ENCODE measurements at regions not wholly inside any gene's neighbourhood (a gene's known extent, or its start where the extent isn't known, plus 50 kb on each side); places are given as distances from the start of the nearest gene placed in this dataset.

GRCh38 chr6:1081551-1082284, 230.2 kb upstream of the FOXQ1 start:
- no peak for DNase-seq

GRCh38 chr6:1080453-1081337, 231.2 kb upstream of the FOXQ1 start:
- no peak for DNase-seq

GRCh38 chr6:1079525-1079924, 232.4 kb upstream of the FOXQ1 start:
- no peak for DNase-seq

- no peak for DNase-seq
These were observed 234.2 kb upstream of the FOXQ1 start for GRCh38 chr6:1077478-1078416.

GRCh38 chr6:1076531-1077459, 235.1 kb upstream of the FOXQ1 start:
- no peak for DNase-seq

DNA sequence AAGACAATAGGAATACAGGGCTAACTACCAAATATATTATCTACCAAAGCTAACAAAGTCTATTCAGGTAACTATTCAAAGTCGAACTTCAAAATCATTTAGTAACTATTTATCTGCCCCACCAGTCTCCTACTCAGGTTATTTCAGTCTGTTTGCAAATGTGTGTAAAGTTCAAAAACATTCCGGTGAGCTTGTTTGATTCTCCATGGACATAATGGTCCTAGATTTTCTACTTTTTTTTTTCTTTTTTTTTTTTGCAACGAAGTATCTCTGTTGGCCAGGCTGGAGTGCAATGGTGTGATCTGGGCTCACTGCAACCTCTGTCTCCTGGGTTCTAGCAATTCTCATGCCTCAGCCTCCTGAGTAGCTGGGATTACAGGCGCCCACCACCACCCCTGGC, 236.0 kb upstream of the FOXQ1 start:
- no peak for DNase-seq

- no peak for DNase-seq
These were observed 236.5 kb upstream of the FOXQ1 start for GRCh38 chr6:1075444-1075843.

- DNase-seq = no peak
These were observed 241.8 kb upstream of the FOXQ1 start for GRCh38 chr6:1070085-1070521.

GRCh38 chr6:1068905-1069304, 243.0 kb upstream of the FOXQ1 start:
- DNase-seq = no peak

DNA sequence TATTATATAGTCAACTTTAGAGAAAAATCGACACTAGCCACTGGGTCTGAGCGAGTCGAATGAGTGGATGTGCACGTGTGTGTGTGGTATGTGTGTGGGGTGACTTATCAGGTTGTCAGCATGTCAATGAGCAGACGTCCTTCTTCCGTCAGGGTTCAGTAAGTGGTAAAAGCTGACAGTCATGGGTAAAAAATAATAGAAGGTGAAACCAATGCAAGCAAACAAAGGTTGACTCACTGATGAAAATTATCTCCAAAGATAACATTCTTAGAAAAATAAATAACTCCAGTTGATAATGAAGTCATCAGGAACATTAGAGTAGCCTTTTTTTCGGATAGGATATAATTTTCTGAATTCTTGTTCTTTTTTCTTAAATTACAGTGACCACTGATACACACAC, 243.8 kb upstream of the FOXQ1 start:
- no peak for DNase-seq

GRCh38 chr6:1067346-1067745, 244.6 kb upstream of the FOXQ1 start:
- no peak for DNase-seq

DNA sequence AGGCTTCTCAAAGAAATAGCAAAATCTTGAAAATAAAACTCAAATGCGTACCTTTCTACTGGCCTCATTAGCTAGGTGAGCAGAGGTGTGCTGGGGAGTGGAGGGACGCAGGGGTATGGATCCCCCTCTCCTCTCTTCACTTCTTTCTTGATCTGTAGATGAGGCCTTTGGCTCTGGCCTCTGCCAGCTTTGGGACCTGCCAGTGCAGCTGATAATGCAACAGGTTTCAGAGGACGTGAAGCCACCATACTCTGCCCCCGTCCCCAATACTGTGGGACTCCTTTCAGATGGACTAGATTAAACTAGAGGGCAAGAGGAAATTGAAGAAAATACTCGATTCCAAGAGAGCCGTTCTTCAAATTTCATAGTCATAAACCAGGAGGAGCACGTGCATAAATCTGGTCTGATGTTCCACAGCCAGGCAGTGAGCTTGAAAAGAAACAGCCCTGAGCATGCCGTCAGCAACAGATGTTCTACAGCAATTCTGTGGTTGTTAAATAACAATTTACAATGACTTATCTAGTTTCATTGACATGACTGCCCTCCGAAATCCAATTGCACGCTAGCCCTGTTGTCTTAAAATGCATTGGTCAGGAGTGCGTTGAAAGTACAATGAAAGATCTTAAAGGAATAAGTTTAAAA, 245.3 kb upstream of the FOXQ1 start:
- no peak for DNase-seq

GRCh38 chr6:1065986-1066385, 245.9 kb upstream of the FOXQ1 start:
- DNase-seq = no peak

DNA sequence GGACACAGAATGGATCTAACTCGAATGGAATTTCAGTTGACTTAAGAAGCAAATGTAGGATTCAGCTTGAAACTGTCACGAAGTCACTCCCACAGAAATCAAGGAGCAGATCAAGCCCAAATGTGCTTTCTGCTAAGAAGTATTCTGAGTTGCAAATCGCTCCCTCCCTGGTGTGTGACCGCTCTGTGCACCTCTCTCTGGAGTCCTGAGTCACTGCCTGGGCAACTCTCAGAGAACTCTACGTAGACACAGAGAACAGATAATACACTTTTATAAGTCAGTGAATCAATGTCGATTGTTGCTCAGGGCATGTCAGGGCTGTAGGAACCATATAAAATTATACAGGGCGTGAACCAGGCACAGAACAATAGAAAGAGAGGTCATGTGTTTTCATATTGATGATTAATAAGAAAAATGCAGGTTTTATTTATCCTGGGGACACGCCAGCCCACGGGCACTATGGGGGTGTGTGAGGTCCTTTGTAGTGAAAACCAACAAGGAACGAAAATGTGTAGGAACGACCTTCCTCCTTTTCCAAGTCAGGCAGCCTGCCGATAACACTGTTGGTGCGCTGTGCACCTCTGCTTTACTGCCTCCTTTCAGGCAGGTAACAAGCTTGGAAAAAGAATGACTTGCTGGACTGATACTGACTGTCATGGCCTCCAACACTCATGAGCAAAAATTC, 248.1 kb upstream of the FOXQ1 start:
- DNase-seq = no peak

DNA sequence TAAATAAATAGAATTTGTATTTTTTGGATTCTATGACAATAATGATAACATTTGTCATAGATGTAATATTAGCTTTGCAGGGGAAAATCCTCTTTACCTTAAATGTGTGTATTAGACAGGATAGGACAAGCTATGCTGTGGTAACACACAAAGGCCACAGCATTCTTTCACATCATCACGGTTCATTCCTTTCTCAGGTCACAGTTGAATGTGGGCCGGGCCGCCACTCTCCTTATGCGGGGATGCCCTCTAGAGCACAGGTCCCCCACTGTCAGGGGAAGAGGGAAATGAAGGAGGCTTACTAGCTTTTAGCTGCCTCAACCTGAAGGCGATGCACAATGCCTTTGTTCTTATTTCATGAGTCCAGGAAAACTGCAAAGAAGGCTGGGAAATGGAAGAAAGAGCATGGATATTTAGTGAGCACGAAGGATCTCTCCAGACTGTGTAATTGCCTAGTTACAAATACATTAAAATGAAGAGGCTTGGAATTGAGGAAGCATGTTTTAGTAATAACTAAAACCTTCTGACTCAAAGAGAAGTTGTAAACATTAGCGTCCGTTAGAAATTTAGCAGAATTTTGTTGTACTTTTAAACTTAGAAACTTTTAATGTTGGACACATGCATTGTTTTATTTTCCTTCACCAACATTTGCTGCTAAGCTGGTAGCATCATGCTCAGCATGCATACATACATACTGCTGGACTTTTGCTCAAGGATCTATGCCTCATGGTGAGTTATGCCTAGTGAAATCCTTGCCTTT, 248.9 kb upstream of the FOXQ1 start:
- no peak for DNase-seq

GRCh38 chr6:1059596-1059995, 252.3 kb upstream of the FOXQ1 start:
- DNase-seq = no peak

DNA sequence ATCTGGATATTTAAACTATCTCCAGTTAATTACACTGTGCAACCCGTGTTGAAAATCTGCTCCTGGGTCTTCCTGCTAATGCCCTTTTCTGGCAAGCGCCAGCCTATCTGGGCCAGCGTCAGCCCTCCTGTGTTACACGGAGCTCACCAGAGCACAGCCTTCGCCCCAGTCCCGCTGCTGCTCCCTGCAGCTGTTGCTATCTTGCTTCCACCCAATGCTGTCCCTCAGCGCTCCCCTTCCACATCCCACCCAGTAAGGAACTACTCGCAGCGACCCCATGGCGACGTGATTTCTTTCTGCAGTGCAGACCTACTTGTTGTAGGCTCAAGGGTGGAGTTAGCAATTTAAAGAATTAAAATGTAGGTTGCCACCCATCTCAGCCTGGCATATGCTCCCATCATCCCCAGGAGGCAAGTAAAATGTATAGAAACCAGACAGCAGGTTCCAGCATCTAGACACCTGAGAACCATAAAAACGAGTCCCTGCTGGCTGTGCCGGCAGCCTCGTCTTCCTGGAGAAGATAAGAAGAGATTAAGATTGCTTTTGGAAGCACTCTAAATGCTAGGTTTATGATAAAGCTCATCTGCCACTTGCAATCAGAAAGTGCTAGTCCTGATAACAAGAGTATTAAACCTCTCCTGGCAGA, 254.3 kb upstream of the FOXQ1 start:
- no peak for DNase-seq

DNA sequence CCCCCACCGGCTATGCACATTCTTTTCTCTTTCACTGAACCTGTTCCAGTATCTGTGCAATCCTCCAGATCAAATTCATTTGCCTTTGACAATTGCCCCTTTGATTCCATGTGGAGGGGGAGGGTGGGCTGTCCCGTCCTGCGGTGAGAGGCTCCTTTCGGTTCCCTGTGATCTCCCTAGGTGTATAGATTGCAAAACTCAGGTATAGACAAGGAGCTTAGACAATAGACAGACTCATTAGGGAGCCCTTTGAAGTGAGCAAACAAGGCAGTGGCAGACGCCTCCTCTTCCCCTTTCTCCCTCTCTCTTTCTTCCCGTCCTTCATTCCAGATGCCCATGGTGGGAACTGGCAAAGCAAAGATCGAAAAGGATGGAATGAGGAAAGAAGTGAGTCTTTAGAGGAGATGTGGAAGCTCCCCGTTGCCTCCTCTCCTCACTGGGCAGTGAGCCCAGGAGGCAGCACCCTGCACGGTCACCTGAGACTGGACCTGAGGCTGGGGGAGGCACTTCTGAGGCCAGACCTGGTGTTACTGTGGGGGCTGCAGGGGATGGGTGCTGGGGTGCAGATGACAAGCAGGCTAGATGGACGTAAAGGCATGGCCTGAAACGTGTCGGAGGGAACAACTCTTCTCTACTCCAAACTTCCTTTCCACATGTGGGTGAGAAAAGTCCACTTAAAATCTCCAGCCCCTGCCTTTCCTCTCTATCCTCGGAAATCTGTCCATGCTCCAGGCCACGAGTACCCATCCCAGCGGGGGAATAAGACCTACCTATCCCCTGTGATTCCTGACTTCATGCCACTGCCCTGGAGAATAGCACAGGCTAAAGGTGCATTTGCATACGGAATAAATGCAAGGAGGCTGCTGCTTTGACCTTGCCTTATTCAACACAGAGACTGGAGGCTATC, 256.6 kb upstream of the FOXQ1 start:
- DNase-seq = no peak

Measured in activated CD8-positive, alpha-beta memory T cell treated with anti-CD3 and anti-CD28 coated beads, Interleukin-2, amount 50 U/mL, for 4 hours (primary cell).